Duodenal mucosa (tissue), 2 donors: ENCODE measurements at regions not wholly inside any gene's neighbourhood (a gene's known extent, or its start where the extent isn't known, plus 50 kb on each side); places are given as distances from the start of the nearest gene placed in this dataset.

ENCODE experiments used
- H3K27ac ChIP-seq: one replicate; pipeline ENCODE4 v1.7.0; 2013; ENCODE audit warnings: low read depth, low read length
- H3K27me3 ChIP-seq, 2 donors: one replicate each; pipeline ENCODE4 v1.7.0; 2013; ENCODE audit warnings: low read length in 2 of 2, control low read depth in 1 of 2; ENCODE audit not compliant: insufficient read depth in 2 of 2, control insufficient read depth in 1 of 2
- H3K36me3 ChIP-seq, 2 donors: one replicate each; pipeline ENCODE4 v1.7.0; 2013; ENCODE audit warnings: low read length in 2 of 2, control low read depth in 1 of 2; ENCODE audit not compliant: insufficient read depth in 2 of 2, control insufficient read depth in 1 of 2
- H3K4me1 ChIP-seq, 2 donors: one replicate each; pipeline ENCODE4 v1.7.0; 2013; ENCODE audit warnings: low read length in 2 of 2, control low read depth in 1 of 2; ENCODE audit not compliant: insufficient read depth in 2 of 2, control insufficient read depth in 1 of 2
- H3K4me3 ChIP-seq, 2 donors: one replicate each; pipeline ENCODE4 v1.7.0; 2013; ENCODE audit warnings: low read length in 2 of 2, low read depth in 1 of 2
- H3K9ac ChIP-seq, 2 donors: one replicate each; pipeline ENCODE4 v1.7.0; 2013; ENCODE audit warnings: low read length in 2 of 2, low read depth in 1 of 2
- H3K9me3 ChIP-seq, 2 donors: one replicate each; pipeline ENCODE4 v1.7.0; 2013; ENCODE audit warnings: low read length in 2 of 2, control low read depth in 1 of 2; ENCODE audit not compliant: control insufficient read depth in 1 of 2

DNA sequence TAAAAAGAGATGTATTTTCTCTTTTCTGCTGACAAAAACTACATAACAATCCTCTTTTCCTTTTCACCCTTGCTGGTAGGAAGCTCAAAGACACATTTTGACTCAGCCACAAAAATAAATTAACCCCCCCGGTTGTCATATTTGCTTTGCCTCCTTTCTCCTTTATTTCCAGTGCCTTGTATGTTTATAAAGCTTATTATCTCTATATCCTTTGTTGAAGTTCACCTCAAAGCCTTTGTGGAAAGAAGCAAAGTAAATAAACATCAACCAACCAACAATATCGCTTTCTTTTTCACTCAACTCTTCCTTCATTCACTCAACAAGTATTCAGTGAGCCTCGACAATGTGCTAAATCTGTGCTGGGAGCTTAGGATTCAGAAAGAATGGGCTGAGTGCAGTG, 276.5 kb upstream of the ID2 start:
- H3K27me3 ChIP-seq = peaks cover 0 to 6% of the 10 kb centered on the region in 2 donors
- H3K27ac ChIP-seq = no peak overlapping the region
- H3K4me1 ChIP-seq = peaks cover 0 to 13% of the 10 kb centered on the region in 2 donors
- no peaks in the 10 kb centered on the region for H3K9me3 ChIP-seq
- no peaks in the 10 kb centered on the region for H3K36me3 ChIP-seq
- no peak overlapping the region for H3K9ac ChIP-seq
- no peak overlapping the region for H3K4me3 ChIP-seq

DNA sequence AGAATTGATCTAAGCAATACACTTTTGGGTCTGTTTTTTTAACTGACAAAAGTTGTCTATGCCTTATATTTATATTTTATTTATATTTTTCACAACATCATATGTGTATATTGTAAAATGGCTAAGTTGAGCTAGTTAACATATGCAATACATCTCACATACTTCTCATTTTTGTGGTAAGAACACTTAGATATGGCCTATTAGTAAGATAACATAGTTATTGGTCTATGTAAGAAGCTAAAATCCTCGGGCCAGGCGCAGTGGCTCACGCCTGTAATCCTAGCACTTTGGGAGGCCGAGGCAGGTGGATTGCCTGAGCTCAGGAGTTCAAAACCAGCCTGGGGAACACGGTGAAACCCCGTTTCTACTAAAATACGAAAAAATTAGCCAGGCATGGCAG, 275.6 kb upstream of the ID2 start:
- Histone ChIP-seq H3K4me1 (peaks cover 0 to 13% of the 10 kb centered on the region in 2 donors), H3K27me3 (peaks cover 0 to 6% of the 10 kb centered on the region in 2 donors), H3K9me3 (no peaks in the 10 kb centered on the region), H3K27ac (no peak overlapping the region), H3K9ac (no peak overlapping the region), H3K36me3 (no peaks in the 10 kb centered on the region), H3K4me3 (no peak overlapping the region)

DNA sequence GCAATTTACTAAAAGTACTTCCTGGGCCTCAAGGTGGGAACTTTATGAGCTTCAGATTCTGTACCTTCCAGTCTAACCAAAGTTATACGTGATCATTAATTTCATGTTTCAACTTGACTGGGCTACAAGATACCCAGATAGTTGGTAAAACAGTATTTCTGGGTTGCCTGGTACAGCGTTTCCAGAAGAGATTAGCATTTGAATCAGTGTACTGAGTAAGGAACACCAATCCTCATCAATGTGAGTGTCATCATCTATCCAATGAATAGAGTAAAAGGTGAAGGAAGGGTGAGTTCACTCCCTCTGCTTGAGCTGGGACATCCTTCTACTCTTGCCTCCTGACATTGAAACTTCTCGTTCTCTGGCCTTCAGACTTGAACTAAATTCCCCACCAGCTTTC, 274.5 kb upstream of the ID2 start:
- H3K4me3 ChIP-seq = no peak overlapping the region
- peaks cover 0 to 6% of the 10 kb centered on the region in 2 donors for H3K27me3 ChIP-seq
- peaks cover 7 to 24% of the 10 kb centered on the region in 2 donors for H3K4me1 ChIP-seq
- no peaks in the 10 kb centered on the region for H3K36me3 ChIP-seq
- H3K9ac ChIP-seq = no peak overlapping the region
- no peak overlapping the region for H3K27ac ChIP-seq
- no peaks in the 10 kb centered on the region for H3K9me3 ChIP-seq

DNA sequence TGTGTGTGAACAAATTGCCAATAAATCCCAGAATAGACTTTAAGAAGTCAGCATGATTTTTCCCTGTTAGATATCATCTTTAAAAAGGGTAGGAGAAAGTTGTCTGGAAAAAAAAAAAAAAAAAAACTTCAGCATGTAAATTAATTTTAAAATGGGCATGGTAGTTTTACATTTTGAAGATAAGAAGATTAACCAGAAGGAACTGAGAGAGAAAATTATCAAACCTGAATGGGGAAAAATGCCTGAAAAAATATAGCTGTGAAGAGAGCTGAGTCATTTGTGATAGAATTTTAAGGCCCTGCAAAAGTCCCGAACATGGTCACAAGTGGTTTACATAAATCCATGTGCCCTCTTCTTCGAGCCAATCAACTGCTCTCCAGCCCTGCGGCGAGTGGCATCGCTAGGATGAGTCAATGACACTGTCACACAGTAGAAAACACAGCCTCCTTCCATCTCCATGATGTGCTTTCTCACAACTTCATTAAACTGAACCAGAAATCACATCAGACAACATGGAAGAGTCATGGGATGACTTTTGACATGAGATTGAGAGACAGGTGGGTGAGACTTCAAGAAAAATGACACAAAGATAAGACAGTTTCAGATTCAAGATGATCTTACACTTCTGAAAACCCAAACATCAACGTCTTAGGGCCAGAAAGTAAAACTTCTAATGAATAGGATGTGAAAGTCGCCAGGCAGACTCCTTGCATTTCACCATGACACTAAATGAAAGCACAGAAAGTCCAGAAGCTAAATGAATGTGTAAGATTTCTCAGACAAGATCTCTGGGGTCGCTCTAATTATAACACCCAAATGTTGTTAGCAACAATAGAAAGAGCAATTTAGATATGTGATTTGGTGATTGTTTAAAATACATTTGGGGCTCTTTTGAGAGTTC, 273.0 kb upstream of the ID2 start:
- H3K36me3 ChIP-seq = no peaks in the 10 kb centered on the region
- H3K27me3 ChIP-seq = peaks cover 0 to 5% of the 10 kb centered on the region in 2 donors
- peaks cover 22 to 35% of the 10 kb centered on the region in 2 donors for H3K4me1 ChIP-seq
- no peak overlapping the region for H3K4me3 ChIP-seq
- no peak overlapping the region for H3K9ac ChIP-seq
- H3K9me3 ChIP-seq = no peaks in the 10 kb centered on the region
- H3K27ac ChIP-seq = no peak overlapping the region

DNA sequence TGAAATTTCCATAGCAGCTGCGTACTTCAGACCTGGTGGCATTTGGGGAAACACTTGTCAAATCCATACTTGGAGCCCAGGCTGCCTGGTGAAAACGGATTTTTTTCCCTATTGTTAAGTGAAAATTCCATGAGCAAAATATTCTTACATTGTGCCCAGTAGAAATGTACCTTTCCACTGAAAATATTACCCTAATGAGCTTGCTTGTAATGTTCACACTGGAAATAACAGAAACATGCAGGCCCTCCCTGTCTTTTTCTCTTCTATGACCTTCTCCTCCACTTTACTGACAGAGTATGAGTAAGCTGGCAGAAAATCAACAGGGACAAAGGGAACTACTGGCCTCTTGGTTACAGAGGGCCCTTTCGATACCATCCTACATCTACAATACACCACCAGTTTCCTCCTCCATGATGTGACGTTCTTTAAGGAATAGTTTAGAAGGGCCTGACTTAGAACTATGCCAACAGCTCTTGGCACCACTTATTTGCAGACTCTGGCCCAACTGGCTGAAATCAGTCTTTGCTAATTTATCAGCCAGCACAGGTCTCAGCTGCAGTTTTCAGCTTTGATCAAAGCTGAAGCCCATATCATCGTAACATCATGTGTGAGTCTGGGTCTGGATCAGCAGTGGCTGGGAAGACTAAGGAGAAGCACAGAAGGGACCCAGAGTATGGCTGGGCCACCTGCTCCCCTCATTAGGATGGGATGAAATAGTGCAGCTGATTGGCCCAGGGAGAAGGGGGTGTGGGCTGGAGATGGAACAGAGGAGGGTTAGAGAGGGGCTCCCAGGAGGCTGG, 272.2 kb upstream of the ID2 start:
- Histone ChIP-seq H3K9me3 (no peaks in the 10 kb centered on the region), H3K9ac (no peak overlapping the region), H3K27ac (no peak overlapping the region), H3K4me1 (peaks cover 23 to 29% of the 10 kb centered on the region in 2 donors), H3K36me3 (no peaks in the 10 kb centered on the region), H3K4me3 (no peak overlapping the region), H3K27me3 (no peaks in the 10 kb centered on the region)

DNA sequence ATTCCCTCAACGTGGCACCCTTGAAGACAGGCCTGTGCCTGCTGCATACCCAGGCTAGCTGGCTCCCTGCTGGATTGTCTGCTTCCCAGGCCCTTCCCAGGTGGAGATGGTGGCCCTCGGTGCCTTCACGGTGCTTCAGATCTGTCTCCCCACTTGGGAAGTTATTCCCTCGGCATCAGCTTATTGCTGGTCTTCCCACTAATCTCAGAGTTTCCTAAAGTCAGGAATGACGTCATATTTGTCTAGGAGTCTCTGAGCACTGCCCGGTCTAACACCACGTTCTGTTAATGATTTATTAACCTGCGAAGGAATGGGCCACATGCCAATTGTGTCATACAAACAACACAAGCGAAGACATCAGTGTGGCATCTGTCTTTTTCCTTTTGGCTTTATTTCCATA, 269.8 kb upstream of the ID2 start:
- H3K9ac ChIP-seq = no peak overlapping the region

DNA sequence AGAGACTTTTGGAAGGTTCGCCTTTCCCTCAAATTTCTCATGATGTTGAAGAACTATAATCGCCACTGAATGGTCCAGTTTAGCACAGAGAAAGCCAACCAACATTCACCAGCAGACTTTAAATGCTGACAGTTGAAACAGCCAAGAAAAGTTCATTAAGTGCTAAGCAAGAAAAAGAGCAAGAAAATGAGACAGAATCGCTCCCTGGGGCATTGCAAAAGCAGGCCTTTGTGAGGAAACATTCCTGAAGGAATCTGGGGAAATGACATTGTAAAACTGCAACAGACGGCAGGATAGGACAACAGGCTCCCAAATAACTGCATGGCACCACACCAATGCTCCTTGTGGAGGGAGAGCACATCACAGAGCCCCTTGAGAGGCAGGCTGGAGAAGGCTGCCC, 269.3 kb upstream of the ID2 start:
- no peak overlapping the region for H3K9ac ChIP-seq
- no peaks in the 10 kb centered on the region for H3K36me3 ChIP-seq
- no peak overlapping the region for H3K27ac ChIP-seq
- no peak overlapping the region for H3K4me3 ChIP-seq
- no peaks in the 10 kb centered on the region for H3K9me3 ChIP-seq
- H3K4me1 ChIP-seq = peaks cover 23 to 35% of the 10 kb centered on the region in 2 donors
- no peaks in the 10 kb centered on the region for H3K27me3 ChIP-seq

More for the DNA sequence above, 269.8 kb upstream of the ID2 start:
- Histone ChIP-seq H3K4me3 (no peak overlapping the region), H3K27me3 (no peaks in the 10 kb centered on the region), H3K36me3 (no peaks in the 10 kb centered on the region), H3K9me3 (no peaks in the 10 kb centered on the region), H3K4me1 (peaks cover 23 to 35% of the 10 kb centered on the region in 2 donors), H3K27ac (no peak overlapping the region)

DNA sequence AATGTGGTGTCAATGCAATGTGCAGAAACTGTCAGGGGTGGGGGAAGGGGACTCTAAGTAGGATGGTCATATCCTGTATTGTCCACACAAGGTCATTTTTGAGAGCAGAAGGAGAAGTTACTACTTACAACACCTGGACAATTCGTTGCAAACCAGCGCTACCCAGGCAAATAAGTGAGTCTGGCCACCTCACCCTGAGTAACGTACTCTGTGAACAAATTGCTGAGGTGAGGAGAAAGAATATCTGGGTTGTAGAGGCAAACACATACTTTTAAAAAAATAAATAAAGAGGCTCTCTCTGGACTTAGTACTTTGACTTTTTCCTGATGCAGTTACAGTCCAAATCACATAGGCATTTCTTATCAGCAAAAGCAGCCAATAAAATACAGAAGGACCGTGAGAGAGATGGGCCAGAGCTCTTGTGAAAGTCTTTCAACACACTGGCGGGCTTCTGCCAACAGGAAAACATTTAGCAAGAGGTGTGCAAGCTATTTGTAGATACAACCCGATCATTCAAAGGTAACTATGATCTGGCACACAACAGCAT, 268.2 kb upstream of the ID2 start:
- H3K27ac ChIP-seq = no peak overlapping the region
- peaks cover 23 to 35% of the 10 kb centered on the region in 2 donors for H3K4me1 ChIP-seq

DNA sequence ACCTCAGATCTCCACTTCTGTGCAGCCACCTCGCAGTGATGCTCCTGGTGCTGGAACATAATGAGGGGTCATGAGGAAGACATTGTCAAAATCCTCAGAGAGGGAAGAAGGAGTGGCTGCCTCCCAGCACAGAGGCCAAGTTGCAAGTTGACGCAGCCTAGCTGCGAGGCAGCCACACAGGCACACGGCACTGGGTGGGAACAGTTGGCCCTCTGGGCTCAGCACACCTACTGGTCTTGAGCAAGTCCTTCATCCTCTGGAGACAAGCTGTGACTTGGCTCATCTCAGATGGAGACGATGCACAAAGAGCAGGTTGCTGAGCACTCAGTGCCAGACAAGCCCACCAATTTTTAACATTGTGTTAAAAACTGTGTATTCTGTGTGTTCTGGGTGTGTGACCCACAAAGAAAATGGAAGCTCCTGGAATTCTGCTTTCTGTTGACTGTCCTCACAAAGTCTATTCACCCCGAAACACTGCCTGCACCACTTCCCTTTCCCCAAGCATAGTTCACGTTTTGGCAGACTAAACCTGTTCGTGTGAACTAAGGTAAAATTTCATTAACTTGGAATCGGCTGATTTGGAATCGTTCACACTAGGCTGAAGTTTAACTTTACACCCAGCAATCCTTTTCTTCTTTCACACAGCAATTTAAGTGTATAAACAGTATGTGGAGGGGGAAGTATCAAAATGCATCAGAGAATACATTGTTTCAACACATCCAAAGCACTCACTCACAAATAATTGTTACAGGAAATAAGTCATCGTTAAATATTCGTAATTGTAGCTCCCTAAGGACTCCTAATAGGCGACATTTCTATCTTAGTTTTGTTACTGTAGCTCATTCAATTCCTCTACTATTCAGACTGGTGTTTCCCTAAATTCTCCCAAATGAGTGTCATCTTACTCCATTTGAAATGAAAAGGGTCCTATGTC, 266.6 kb upstream of the ID2 start:
- H3K4me1 ChIP-seq = peaks cover 23 to 29% of the 10 kb centered on the region in 2 donors
- no peak overlapping the region for H3K4me3 ChIP-seq
- H3K9me3 ChIP-seq = no peaks in the 10 kb centered on the region
- H3K27me3 ChIP-seq = no peaks in the 10 kb centered on the region
- no peak overlapping the region for H3K27ac ChIP-seq
- H3K9ac ChIP-seq = no peak overlapping the region
- H3K36me3 ChIP-seq = no peaks in the 10 kb centered on the region

More for the DNA sequence above, 268.2 kb upstream of the ID2 start:
- Histone ChIP-seq H3K9me3 (no peaks in the 10 kb centered on the region), H3K4me3 (peak overlapping the region in 1 of 2 donors; percentile 25), H3K9ac (no peak overlapping the region), H3K36me3 (no peaks in the 10 kb centered on the region), H3K27me3 (no peaks in the 10 kb centered on the region)
